Fibroblast of villous mesenchyme (primary cell): ENCODE measurements at regions not wholly inside any gene's neighbourhood (a gene's known extent, or its start where the extent isn't known, plus 50 kb on each side); places are given as distances from the start of the nearest gene placed in this dataset.

Experiments used
- DNase-seq: peaks from one replicate; pipeline ENCODE4 v3.0.0-alpha.2; 2010; ENCODE audit warnings: low read depth
- H3K4me3 ChIP-seq: 2 replicates; pipeline ENCODE4 v1.5.1; 2011; ENCODE audit warnings: low read depth, mild to moderate bottlenecking, low read length
- CTCF ChIP-seq: IDR thresholded peaks from 2 replicates; pipeline ENCODE4 v1.5.1; 2012; ENCODE audit warnings: low read depth, mild to moderate bottlenecking, low read length; ENCODE audit not compliant: insufficient read depth

GRCh38 chr2:120869730-120870466 lies 134.2 kb downstream of the GLI2 start:
- no peak overlapping the region for H3K4me3 ChIP-seq
- no peak for TF ChIP-seq CTCF
- no peak for DNase-seq

- DNase-seq, result no peak
- TF ChIP-seq CTCF, result no peak
- no peak overlapping the region for H3K4me3 ChIP-seq
These were observed 134.8 kb downstream of the GLI2 start for GRCh38 chr2:120870467-120870788.

- no peak for DNase-seq
- TF ChIP-seq CTCF, result no peak
- no peak overlapping the region for H3K4me3 ChIP-seq
These were observed 135.5 kb downstream of the GLI2 start for GRCh38 chr2:120871016-120871635.

DNA sequence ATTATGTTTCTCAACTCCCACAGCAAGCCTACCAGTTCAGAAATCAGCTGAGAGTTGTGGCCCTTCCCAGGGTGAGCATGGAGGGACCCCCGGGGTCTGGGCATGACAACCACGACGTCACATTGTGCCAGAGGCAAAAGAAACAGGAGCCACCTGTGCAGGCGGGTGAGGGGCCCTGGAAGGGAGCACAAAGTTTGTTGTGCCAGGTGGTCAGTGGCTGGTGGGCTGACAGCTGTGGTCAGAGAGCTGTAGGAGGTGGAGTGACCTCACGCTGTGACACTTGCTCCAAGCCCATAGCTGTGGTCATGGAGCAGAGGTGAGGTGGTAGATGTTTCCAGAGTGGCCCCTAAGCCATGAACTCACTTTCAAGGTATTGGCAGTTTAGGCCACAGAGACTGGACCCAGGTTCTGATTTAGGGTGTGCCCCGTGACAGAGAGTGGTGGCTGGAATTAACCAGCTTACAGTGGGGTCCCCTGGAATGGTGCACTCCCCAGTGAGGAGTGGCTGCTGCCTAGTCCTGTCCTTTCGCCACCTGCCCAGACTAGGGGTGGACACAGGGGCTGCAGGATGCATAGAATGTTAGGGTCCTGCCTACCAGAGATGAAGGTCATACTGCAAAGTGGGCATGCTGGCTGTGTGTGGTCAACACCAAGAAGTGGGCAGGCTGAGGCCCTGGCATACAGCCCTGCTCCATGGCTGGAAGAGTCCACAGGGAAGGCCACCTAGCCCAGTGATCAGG lies 136.4 kb downstream of the GLI2 start:
- no peak overlapping the region for H3K4me3 ChIP-seq
- no peak for DNase-seq
- no peak for TF ChIP-seq CTCF

- no peak overlapping the region for H3K4me3 ChIP-seq
- TF ChIP-seq CTCF, result no peak
- DNase-seq, result no peak
These were observed 138.6 kb downstream of the GLI2 start for GRCh38 chr2:120873958-120874887.

DNA sequence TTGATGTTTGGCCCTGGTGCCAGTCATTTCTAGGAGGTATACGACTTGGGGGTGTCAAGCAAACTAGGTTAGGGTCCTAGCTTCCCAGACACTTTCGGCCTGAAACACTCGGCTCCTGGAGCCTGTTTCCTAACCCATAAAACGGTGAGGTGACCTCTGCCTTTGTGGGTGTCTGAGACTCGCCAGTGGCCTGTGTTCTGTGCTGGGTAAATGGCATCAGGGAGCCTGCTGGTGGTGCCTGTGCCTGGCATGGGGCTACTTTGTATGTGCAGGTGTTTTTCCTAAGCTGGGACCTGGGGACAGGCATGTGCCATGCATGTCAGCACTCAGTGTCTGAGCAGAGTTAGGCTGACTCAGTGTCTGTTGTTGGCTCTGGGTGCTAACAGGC lies 139.2 kb downstream of the GLI2 start:
- no peak for TF ChIP-seq CTCF
- DNase-seq, result no peak
- H3K4me3 ChIP-seq, result no peak overlapping the region
